Spleen (tissue), 11 donors: ENCODE measurements at regions not wholly inside any gene's neighbourhood (a gene's known extent, or its start where the extent isn't known, plus 50 kb on each side); places are given as distances from the start of the nearest gene placed in this dataset.

ENCODE experiments used
- DNase-seq: peaks from one replicate; pipeline ENCODE4 v3.0.0-alpha.2; 2020
- H3K27ac ChIP-seq, 8 donors: fragments of 200-600 bp; sonication (generic) in 7 of 8; 1 replicate in 4 of 8; 2 replicates in 4 of 8; pipeline versions ENCODE4 v1.5.0 to v1.8.0; 2016 to 2021; ENCODE audit warnings: inconsistent platforms in 4 of 8, mild to moderate bottlenecking in 4 of 8, moderate library complexity in 1 of 8
- H3K27me3 ChIP-seq, 7 donors: fragments of 200-600 bp; sonication (generic) in 6 of 7; replicated peaks in 1 of 7; 1 replicate in 4 of 7; 2 replicates in 3 of 7; pipeline versions ENCODE4 v1.5.0 to v1.8.0; 2016 to 2021; ENCODE audit warnings: inconsistent platforms in 3 of 7, mild to moderate bottlenecking in 1 of 7
- H3K36me3 ChIP-seq, 6 donors: fragments of 200-600 bp; sonication (generic) in 5 of 6; 1 replicate in 4 of 6; 2 replicates in 2 of 6; pipeline versions ENCODE4 v1.5.0 to v1.8.0; 2016 to 2021; ENCODE audit warnings: inconsistent platforms in 2 of 6
- H3K4me1 ChIP-seq, 6 donors: fragments of 200-600 bp; sonication (generic) in 5 of 6; 1 replicate in 3 of 6; 2 replicates in 3 of 6; pipeline versions ENCODE4 v1.5.0 to v1.8.0; 2016 to 2021; ENCODE audit warnings: inconsistent platforms in 3 of 6
- H3K4me3 ChIP-seq, 8 donors: fragments of 200-600 bp; sonication (generic) in 7 of 8; 1 replicate in 4 of 8; 2 replicates in 4 of 8; pipeline versions ENCODE4 v1.5.0 to v1.8.0; 2016 to 2021; ENCODE audit warnings: inconsistent platforms in 4 of 8, mild to moderate bottlenecking in 4 of 8, moderate library complexity in 2 of 8
- H3K9me3 ChIP-seq, 8 donors: fragments of 200-600 bp; sonication (generic) in 7 of 8; 1 replicate in 4 of 8; 2 replicates in 4 of 8; pipeline versions ENCODE4 v1.5.0 to v1.8.0; 2016 to 2021; ENCODE audit warnings: inconsistent platforms in 4 of 8
- CTCF ChIP-seq, 11 experiments: fragments of 200-600 bp in 7 of 11; fragments of 450-650 bp in 4 of 11; sonication (generic) in 4 of 11; IDR thresholded peaks in 8 of 11; conservative IDR thresholded peaks in 3 of 11; 1 replicate in 7 of 11; 2 replicates in 4 of 11; pipeline versions ENCODE4 v1.4.0 to v1.8.0; 2016 to 2021; ENCODE audit warnings: antibody characterized with exemption in 11 of 11, inconsistent platforms in 4 of 11, mild to moderate bottlenecking in 1 of 11
- POLR2A ChIP-seq, 3 donors: fragments of 450-650 bp; IDR thresholded peaks; one replicate each; pipeline ENCODE4 v1.5.1; 2017; ENCODE audit warnings: antibody characterized with exemption in 3 of 3, mild to moderate bottlenecking in 1 of 3
- POLR2AphosphoS5 ChIP-seq, 3 donors: sonication (generic); formaldehyde crosslinking; IDR thresholded peaks; one replicate each; pipeline ENCODE4 v1.5.1; 2017; ENCODE audit warnings: antibody characterized with exemption in 3 of 3
- WGBS, 5 donors: extraction: QIAGEN DNeasy Blood & Tissue Kit in 3 of 5; methylation state at CpG; one replicate each; pipeline versions ENCODE4 v1.1.5 to v1.1.7; 2013 to 2018; 5-methylcytosine and 5-hydroxymethylcytosine counted together
- intact Hi-C: fragments of 100-400 bp; cut with DNase I; formaldehyde crosslinking; loops from one replicate; pipeline ENCODE4 v1.15.0; 2023; ENCODE audit warnings: low total_unique reads
- donor health status: healthy with polysubstance abuse.
- donor health status: DM: no; HTN: no; CAD: no; lungs with moderate emphysema.
- donor health status: DM: no; HTN: no; CAD: no.
- donor health status: Bipolar disorder and iron deficiency.
- donor health status: healthy.
- donor health status: DM: no; HTN: no; CAD: no.
- donor health status: DM: yes; HTN: yes; CAD: no.

DNA sequence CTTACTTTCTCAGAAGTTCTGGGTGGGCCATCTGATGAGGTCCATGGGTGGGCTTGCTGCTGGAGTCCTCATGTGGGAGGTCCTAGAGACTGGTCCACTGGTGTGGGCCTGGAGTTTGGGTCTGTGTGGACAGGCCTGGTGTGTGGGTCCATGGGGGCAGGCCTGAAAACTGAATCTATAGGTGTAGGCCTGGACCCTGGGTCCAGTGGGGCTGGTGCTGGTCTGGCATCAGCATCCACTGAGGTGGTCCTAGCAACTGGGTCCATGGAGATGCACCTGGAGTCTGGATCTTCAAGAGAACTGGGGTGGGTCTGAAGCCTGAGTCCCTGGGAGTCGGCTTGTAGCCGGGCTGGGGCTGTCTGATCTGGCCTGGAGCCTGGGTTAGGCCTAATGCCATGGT is 253.8 kb upstream of the CCL2 start:
- DNase-seq = no peak
- WGBS, 5 donors = 80 to 100% (median 89%) methylated on average over 1 to 2 of the region's 2 CpGs; no CpG with 5 or more reads in 1 of the 5 donors
- Histone ChIP-seq H3K4me3 (no peak overlapping the region), H3K27ac (no peak overlapping the region), H3K9me3 (peaks cover 5 to 49% (median 40%) of the 10 kb centered on the region in 8 donors), H3K4me1 (no peaks in the 10 kb centered on the region), H3K27me3 (peaks cover 0 to 13% (median 0%) of the 10 kb centered on the region in 7 donors), H3K36me3 (no peaks in the 10 kb centered on the region)
- intact Hi-C loops = no loop called here
- TF ChIP-seq POLR2A (IDR thresholded peaks at IDR 0.05) (no peak), POLR2AphosphoS5 (IDR thresholded peaks at IDR 0.05) (no peak), CTCF (IDR thresholded peaks at IDR 0.05 in 8 of 11, conservative IDR thresholded peaks at IDR 0.05 in 3 of 11) (no peak)

GRCh38 chr17:34006126-34006525 is 249.0 kb upstream of the CCL2 start:
- no peak for DNase-seq
- 59 to 75% (median 71%) methylated on average over 3 of the region's 3 CpGs for WGBS, 5 donors
- no peaks in the 10 kb centered on the region for H3K36me3 ChIP-seq
- TF ChIP-seq POLR2A (IDR thresholded peaks at IDR 0.05) = no peak
- TF ChIP-seq CTCF (IDR thresholded peaks at IDR 0.05 in 8 of 11, conservative IDR thresholded peaks at IDR 0.05 in 3 of 11) = no peak
- no peak for TF ChIP-seq POLR2AphosphoS5 (IDR thresholded peaks at IDR 0.05)
- H3K27ac ChIP-seq = no peak overlapping the region
- intact Hi-C loops = no loop called here
- no peaks in the 10 kb centered on the region for H3K4me1 ChIP-seq
- no peak overlapping the region for H3K4me3 ChIP-seq
- H3K9me3 ChIP-seq = peaks cover 0 to 15% (median 9%) of the 10 kb centered on the region in 8 donors
- peaks cover 0 to 40% (median 0%) of the 10 kb centered on the region in 7 donors for H3K27me3 ChIP-seq

- Histone ChIP-seq H3K27ac (no peak overlapping the region), H3K27me3 (peaks cover 0 to 44% (median 0%) of the 10 kb centered on the region in 7 donors), H3K9me3 (no peaks in the 10 kb centered on the region), H3K4me3 (no peak overlapping the region), H3K4me1 (no peaks in the 10 kb centered on the region), H3K36me3 (no peaks in the 10 kb centered on the region)
- WGBS, 5 donors = 64 to 92% (median 71%) methylated on average over 1 of the region's 1 CpG
- no peak for TF ChIP-seq CTCF (IDR thresholded peaks at IDR 0.05 in 8 of 11, conservative IDR thresholded peaks at IDR 0.05 in 3 of 11)
- TF ChIP-seq POLR2A (IDR thresholded peaks at IDR 0.05) = no peak
- no peak for TF ChIP-seq POLR2AphosphoS5 (IDR thresholded peaks at IDR 0.05)
- intact Hi-C loops = no loop called here
- DNase-seq = no peak
These were observed 247.0 kb upstream of the CCL2 start for GRCh38 chr17:34008125-34008524.

- H3K27me3 ChIP-seq = peaks cover 0 to 49% (median 0%) of the 10 kb centered on the region in 7 donors
- DNase-seq = no peak
- H3K4me1 ChIP-seq = no peaks in the 10 kb centered on the region
- H3K9me3 ChIP-seq = no peaks in the 10 kb centered on the region
- H3K36me3 ChIP-seq = no peaks in the 10 kb centered on the region
- H3K27ac ChIP-seq = no peak overlapping the region
- WGBS, 5 donors = 77 to 92% (median 82%) methylated on average over 5 of the region's 5 CpGs
- no peak overlapping the region for H3K4me3 ChIP-seq
- intact Hi-C loops = no loop called here
- no peak for TF ChIP-seq POLR2AphosphoS5 (IDR thresholded peaks at IDR 0.05)
- no peak for TF ChIP-seq CTCF (IDR thresholded peaks at IDR 0.05 in 8 of 11, conservative IDR thresholded peaks at IDR 0.05 in 3 of 11)
- TF ChIP-seq POLR2A (IDR thresholded peaks at IDR 0.05) = no peak
These were observed 245.2 kb upstream of the CCL2 start for GRCh38 chr17:34009912-34010311.
